Stimulated activated CD8-positive, alpha-beta memory T cell treated with anti-CD3 and anti-CD28 coated beads, Interleukin-2, amount 100 ng/mL, for 48 hours (primary cell): ENCODE measurements at regions not wholly inside any gene's neighbourhood (a gene's known extent, or its start where the extent isn't known, plus 50 kb on each side); places are given as distances from the start of the nearest gene placed in this dataset.
"Not testable (repeated sequence)": the region's sequence is repeated elsewhere in the genome, so short reads cannot be mapped to it uniquely, and the experiment has no call there.

ENCODE experiments used
- DNase-seq, 2 donors: peaks; one replicate each; pipeline ENCODE4 v3.0.0-alpha.2; 2020; ENCODE audit warnings: low read depth in 2 of 2

GRCh38 chr4:9110700-9111099, 59.5 kb upstream of the FAM90A26 start:
- DNase-seq: not testable (repeated sequence)

DNA sequence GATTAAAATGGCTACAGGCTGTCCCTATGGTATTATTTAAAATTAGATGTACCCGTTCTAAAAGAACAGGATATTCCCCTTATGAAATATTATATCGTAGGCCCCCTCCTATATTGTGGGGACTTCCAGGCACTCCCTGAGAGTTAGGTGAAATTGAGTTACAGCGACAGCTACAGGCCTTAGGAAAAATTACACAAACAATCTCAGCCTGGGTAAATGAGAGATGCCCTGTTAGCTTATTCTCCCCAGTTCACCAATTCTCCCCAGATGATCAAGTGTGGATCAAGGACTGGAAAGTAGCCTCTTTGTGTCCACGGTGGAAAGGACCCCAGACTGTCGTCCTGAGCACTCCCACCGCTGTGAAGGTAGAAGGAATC, 67.1 kb upstream of the FAM90A26 start:
- DNase-seq: not testable (repeated sequence)

DNA sequence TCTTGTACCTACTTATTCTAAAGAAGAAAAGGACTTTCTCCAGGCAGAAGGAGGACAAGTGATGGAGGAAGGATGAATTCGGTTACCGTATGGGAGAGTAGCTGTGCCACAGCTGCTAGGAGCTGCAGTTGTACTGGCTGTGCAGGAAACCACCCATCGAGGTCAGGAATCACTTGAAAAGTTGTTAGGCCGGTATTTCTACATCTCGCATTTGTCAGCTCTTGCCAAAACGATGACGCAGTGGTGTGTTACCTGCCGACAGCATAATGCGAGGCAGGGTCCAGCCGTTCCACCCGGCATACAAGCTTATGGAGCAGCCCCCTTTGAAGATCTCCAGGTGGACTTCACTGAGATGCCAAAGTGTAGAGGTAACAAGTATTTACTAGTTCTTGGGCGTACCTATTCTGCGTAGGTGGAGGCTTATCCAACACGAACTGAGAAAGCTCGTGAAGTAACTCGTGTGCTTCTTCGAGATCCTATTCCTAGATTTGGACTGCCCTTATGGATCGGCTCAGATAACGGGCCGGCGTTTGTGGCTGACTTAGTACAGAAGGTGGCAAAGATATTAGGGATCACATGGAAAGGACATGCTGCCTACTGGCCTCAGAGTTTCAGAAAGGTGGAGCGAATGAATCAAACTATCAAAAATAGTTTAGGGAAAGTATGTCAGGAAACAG, 67.6 kb upstream of the FAM90A26 start:
- DNase-seq: not testable (repeated sequence)

GRCh38 chr4:9096330-9096729, 73.9 kb upstream of the FAM90A26 start:
- not testable (repeated sequence) for DNase-seq

GRCh38 chr4:9078796-9079195, 91.4 kb upstream of the FAM90A26 start:
- not testable (repeated sequence) for DNase-seq

DNA sequence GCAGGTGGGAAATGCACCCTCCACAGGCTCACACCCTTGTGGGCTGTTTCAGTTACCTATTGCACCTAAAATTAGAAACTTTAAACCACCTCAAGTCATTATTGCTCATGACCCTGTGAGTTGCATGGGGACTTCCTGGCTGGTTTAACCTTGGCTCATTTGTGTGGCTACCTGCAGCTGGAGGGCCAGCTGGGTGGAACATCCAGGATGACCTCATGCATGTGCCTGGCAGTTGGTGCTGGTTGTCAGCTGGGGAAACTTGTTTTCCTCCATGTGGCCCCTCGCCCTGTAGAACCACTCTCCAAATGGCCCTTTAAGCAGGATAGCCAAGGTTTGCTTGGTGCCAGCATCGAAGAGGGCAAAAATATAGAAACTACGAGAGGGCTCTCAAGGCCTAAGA, 93.2 kb upstream of the FAM90A26 start:
- not testable (repeated sequence) for DNase-seq

DNA sequence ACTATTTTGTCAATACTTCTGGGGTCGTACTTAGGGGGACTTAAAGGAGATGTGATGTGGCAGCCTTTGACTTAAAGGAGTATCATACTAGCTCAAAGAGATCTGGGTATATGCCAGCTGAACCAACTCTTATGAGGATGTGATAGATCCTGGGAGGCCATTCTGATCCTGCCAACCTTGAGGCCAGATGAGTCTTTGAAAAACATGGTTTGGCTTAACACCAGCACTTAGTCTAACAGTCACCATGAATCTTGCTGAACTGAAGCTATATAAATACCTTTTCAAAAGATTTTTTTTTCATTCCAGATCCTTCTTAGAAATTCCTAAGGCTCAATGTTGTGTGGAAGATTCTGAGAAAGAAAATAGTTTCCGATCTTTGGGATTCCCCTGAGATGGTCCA, 93.7 kb upstream of the FAM90A26 start:
- not testable (repeated sequence) for DNase-seq

- not testable (repeated sequence) for DNase-seq
Measured at GRCh38 chr4:9073371-9073770, 96.8 kb upstream of the FAM90A26 start.

GRCh38 chr4:9072521-9073220, 97.5 kb upstream of the FAM90A26 start:
- DNase-seq: not testable (repeated sequence)

DNA sequence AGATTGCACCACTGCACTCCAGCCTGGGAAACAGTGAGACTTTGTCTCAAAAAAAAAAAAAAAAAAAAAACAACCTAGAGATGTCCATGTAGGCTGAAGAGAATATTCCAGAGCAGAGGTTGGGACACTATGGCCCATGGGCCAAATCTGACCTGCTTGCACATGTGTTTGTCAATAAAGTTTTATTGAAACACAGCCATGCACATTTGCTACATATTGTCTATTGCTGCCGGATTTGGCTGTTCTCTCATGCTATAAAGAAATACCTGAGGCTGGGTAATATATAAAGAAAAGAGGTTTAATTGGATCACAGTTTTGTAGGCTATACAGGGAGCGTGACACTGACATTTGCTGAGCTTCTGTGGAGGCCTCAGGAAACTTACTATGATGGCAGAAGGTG, 102.3 kb upstream of the FAM90A26 start:
- DNase-seq: not testable (repeated sequence)

DNA sequence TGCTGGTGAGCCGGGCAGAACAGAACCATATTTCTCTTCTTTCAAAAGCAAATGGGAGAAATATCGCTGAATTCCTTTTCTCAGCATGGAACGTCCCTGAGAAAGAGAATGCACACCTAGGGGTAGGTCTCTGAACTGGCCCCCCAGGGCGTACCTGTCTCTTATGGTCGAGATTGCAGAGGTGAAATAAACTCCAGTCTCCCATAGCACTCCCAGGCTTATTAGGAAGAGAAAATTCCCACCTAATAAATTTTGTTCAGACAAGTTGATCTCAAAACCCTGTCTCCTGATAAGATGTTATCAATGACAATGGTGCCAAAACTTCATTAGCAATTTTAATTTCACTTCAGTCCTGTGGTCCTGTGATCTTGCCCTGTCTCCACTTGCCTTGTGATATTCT, 106.6 kb upstream of the FAM90A26 start:
- DNase-seq: not testable (repeated sequence)

DNA sequence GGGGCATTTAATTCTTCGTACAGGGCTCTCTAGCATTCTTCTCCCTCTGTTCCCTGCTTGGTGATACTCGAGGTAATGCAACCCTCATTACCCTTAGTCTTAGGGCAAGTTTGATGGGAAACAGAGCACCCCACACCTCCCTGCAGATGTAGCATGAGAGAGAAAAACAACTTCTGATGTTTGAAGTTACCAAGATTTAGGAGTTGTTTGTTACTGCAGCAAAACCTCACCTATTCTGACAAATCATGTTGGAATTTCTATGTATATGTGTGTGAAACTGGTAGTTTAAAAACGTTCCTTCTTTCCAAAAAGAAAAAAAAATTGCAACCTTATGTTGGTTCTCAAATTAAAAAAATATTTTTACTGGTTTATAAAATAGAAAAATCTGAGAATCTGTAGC, 145.3 kb upstream of the FAM90A26 start:
- DNase-seq: not testable (repeated sequence)

GRCh38 chr4:9009792-9010191, 138.2 kb upstream of the HMX1 start:
- DNase-seq: not testable (repeated sequence)

DNA sequence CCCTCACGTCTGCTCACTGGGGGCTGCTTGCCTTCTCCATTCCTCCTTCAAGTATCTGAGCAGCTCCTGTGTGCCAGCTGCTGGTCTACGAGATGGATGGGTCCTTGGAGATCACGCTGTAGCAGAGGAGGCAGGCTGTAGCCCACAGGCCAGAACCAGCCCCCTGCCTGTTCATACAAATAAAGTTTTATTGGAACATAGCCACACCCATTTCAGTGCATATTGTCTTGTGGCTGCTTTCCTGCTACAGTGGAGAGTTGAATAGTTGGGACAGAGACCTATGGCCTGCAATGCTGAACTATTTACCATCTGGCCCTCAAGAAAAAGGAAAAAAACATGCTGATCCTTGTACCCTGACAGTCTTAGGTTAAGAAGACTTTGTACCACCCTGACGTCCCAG, 136.8 kb upstream of the HMX1 start:
- DNase-seq: not testable (repeated sequence)

- not testable (repeated sequence) for DNase-seq
Measured at GRCh38 chr4:9001153-9001552, 129.5 kb upstream of the HMX1 start.

- peak; percentile 12 to 44 for DNase-seq
Measured at GRCh38 chr4:9000505-9001001, 128.9 kb upstream of the HMX1 start.

- DNase-seq: not testable (repeated sequence)
Measured at GRCh38 chr4:8992981-8993380, 121.3 kb upstream of the HMX1 start.

- not testable (repeated sequence) for DNase-seq
Measured at GRCh38 chr4:8991449-8991848, 119.8 kb upstream of the HMX1 start.

DNA sequence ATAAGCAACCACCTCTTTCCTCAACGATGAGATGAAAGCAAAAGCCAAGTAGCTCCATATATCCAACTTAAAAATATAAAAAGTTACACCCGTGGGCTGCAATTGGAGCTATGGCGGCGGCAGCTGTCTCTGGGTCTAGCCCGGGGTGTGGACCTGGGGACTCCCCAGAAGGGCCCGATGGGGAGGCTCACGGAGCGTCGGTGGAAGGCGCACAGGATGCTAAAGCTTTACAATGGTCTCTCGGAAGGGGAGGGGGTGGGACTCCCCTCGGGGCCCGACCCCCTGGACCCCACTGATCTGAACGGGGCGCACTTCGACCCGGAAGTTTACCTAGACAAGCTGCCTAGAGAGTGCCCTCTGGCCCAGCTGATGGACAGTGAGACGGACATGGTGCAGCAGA, 118.7 kb upstream of the HMX1 start:
- not testable (repeated sequence) for DNase-seq

DNA sequence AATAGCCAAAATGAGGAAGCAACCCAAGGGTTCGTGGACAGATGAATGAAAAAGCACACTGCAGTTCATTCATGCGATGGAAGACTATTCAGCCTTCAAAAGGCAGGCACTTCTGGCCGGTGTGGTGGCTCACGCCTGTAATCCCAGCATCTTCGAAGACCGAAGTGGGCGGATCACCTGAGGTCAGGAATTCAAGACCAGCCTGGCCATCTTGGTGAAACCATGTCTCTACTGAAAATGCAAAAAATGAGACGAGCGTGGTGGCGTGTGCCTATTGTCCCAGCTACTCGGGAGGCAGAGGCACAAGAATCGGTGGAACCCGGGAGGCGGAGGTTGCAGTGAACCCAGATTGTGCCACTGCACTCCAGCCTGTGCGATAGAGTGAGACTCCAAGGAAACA, 114.1 kb upstream of the HMX1 start:
- DNase-seq: not testable (repeated sequence)

DNA sequence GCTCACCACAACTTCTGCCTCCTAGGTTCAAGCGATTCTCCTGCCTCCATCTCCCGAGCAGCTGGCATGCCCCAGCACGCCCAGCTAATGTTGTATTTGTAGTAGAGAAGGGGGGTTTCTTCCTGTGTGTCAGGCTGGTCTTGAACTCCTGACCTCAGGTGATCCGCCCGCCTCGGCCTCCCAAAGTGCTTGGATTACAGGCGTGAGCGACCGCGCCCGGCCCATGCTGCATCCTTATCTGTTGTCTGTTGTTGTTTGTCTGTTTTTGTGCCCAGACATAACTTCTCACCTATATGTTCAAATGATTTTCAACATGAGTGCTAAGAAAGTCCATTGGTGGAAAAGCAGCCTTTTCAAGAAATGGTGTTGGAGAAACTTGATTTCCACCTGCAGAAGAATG, 113.0 kb upstream of the HMX1 start:
- not testable (repeated sequence) for DNase-seq

DNA sequence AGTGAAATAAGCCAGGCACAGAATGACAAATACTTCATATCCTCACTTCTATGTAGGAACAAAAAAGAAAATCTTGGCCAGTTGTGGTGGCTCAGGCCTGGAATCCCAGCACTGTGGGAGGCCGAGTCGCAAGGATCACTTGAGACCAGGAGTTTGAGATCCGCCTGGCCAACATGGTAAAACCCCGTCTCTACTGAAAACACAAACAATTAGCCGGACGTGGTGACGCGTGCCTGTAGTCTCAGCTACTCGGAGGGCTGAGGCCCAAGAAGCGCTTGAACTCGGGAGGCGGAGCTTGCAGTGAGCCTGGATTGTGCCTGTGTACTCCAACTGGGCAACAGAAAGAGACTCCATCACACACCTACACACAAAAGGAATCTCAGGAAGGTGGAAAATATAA, 112.3 kb upstream of the HMX1 start:
- DNase-seq: not testable (repeated sequence)
